GM12878 (cell line): ENCODE measurements at regions not wholly inside any gene's neighbourhood (a gene's known extent, or its start where the extent isn't known, plus 50 kb on each side); places are given as distances from the start of the nearest gene placed in this dataset.
"Not testable (repeated sequence)": the region's sequence is repeated elsewhere in the genome, so short reads cannot be mapped to it uniquely, and the experiment has no call there.

Experiments used
- ATAC-seq: fragments of 200-7000 bp; cut with Tn5 transposase; 3 replicates; pipeline ENCODE4 v1.9.1; 2020; ENCODE audit warnings: mild to moderate bottlenecking, moderate library complexity
- BruUV-seq: library from RNA; stranded (reverse); fragments of 400-500 nt; replicated peaks from 2 replicates; lab custom pipeline; 2021; lab: Mats Ljungman, UMichigan
- CTCF ChIA-PET: fragments of 300-600 bp; sonication (Branson Sonifier 250); formaldehyde crosslinking; extraction: SDS; loops from one replicate; lab custom pipeline; 2021; ENCODE audit warnings: inconsistent platforms; lab: Yijun Ruan, JAX
- POLR2A ChIA-PET: fragments of 350-600 bp; formaldehyde crosslinking; extraction: SDS; loops from one replicate; lab custom pipeline; 2021; ENCODE audit warnings: inconsistent platforms; lab: Charles Lee
- RAD21 ChIA-PET: fragments of 300-600 bp; sonication (Branson Sonifier 250); formaldehyde crosslinking; loops from one replicate; lab custom pipeline; 2023; ENCODE audit warnings: antibody characterized with exemption; ENCODE audit not compliant: unreplicated experiment; lab: Charles Lee
- SMC1A ChIA-PET: fragments of 300-600 bp; sonication (Branson Sonifier 250); formaldehyde crosslinking; loops from one replicate; lab custom pipeline; 2023; ENCODE audit not compliant: unreplicated experiment, uncharacterized antibody; lab: Charles Lee
- DNase-seq: peaks from one replicate; pipeline ENCODE4 v3.0.0-alpha.2; 2011; ENCODE audit warnings: low read depth, low spot score
- FAIRE-seq: peaks from 3 replicates; lab custom pipeline; 2011; peaks lifted over from hg19 to GRCh38; lab: Jason Lieb, UNC
- H2AFZ ChIP-seq: 2 replicates; pipeline ENCODE4 v1.6.0; 2011; ENCODE audit warnings: low read depth, low read length, control low read depth; ENCODE audit not compliant: control insufficient read depth
- H3K27ac ChIP-seq: 2 replicates; pipeline ENCODE4 v1.5.1; 2011; ENCODE audit warnings: control low read depth; ENCODE audit not compliant: control insufficient read depth, insufficient read depth
- H3K27me3 ChIP-seq, 2 experiments: replicated peaks in 1 of 2; 2 replicates each; pipeline versions ENCODE4 v1.6.0 to v1.6.1; 2011; ENCODE audit warnings: low read length in 1 of 2; ENCODE audit not compliant: control insufficient read depth in 2 of 2, insufficient read depth in 2 of 2
- H3K36me3 ChIP-seq, 2 experiments: 2 replicates each; pipeline ENCODE4 v1.5.1; 2011; ENCODE audit warnings: low read length in 1 of 2; ENCODE audit not compliant: control insufficient read depth in 2 of 2, insufficient read depth in 2 of 2
- H3K4me1 ChIP-seq: 2 replicates; pipeline ENCODE4 v1.6.1; 2011; ENCODE audit warnings: mild to moderate bottlenecking, low read length, moderate library complexity, mixed read lengths; ENCODE audit not compliant: control insufficient read depth, insufficient read depth
- H3K4me2 ChIP-seq: 2 replicates; pipeline ENCODE4 v1.6.0; 2011; ENCODE audit warnings: control low read depth; ENCODE audit not compliant: control insufficient read depth, insufficient read depth
- H3K4me3 ChIP-seq: fragments of 200-600 bp; sonication (generic); 2 replicates; pipeline ENCODE4 v1.5.1; 2016
- H3K79me2 ChIP-seq: 2 replicates; pipeline ENCODE4 v1.6.0; 2011; ENCODE audit warnings: low read length; ENCODE audit not compliant: control insufficient read depth, insufficient read depth
- H3K9ac ChIP-seq: 2 replicates; pipeline ENCODE4 v1.8.0; 2011; ENCODE audit warnings: low read length, control low read depth, mixed read lengths; ENCODE audit not compliant: control insufficient read depth, insufficient read depth
- H3K9me3 ChIP-seq: replicated peaks from 3 replicates; pipeline ENCODE4 v1.5.1; 2011; ENCODE audit warnings: mild to moderate bottlenecking, low read length; ENCODE audit not compliant: control insufficient read depth, insufficient read depth
- H4K20me1 ChIP-seq: 2 replicates; pipeline ENCODE4 v1.6.0; 2011; ENCODE audit not compliant: control insufficient read depth, insufficient read depth
- ATF7 ChIP-seq: fragments of 450-650 bp; IDR thresholded peaks from 2 replicates; pipeline ENCODE4 v1.6.1; 2016; ENCODE audit warnings: low read depth, mild to moderate bottlenecking
- CHD4 ChIP-seq: fragments of 200-600 bp; sonication (generic); IDR thresholded peaks from 2 replicates; pipeline ENCODE4 v1.6.1; 2016; ENCODE audit warnings: mild to moderate bottlenecking
- ESRRA ChIP-seq: IDR thresholded peaks from 2 replicates; pipeline ENCODE4 v1.6.1; 2012; ENCODE audit warnings: mild to moderate bottlenecking, low read length, improper control_type of control experiment
- FOXM1 ChIP-seq: IDR thresholded peaks from 2 replicates; pipeline ENCODE4 v1.6.1; 2012; ENCODE audit warnings: low read depth, mild to moderate bottlenecking, inconsistent platforms, low read length, moderate library complexity
- IKZF1 ChIP-seq: fragments of 450-650 bp; conservative IDR thresholded peaks from 2 replicates; pipeline ENCODE4 v1.6.1; 2017; ENCODE audit warnings: antibody characterized with exemption, mild to moderate bottlenecking
- KAT2A ChIP-seq: conservative IDR thresholded peaks from 2 replicates; pipeline ENCODE4 v1.6.1; 2011; ENCODE audit warnings: low read depth, low read length; ENCODE audit not compliant: control insufficient read depth
- MXI1 ChIP-seq: fragments of 150-350 bp; IDR thresholded peaks from 2 replicates; pipeline ENCODE4 v1.6.1; 2011; ENCODE audit warnings: low read depth, mild to moderate bottlenecking, inconsistent platforms, low read length, improper control_type of control experiment
- RCOR1 ChIP-seq: conservative IDR thresholded peaks from 2 replicates; pipeline ENCODE4 v1.6.1; 2012; ENCODE audit warnings: low read depth, low read length, improper control_type of control experiment
- RUNX3 ChIP-seq: IDR thresholded peaks from 2 replicates; pipeline ENCODE4 v1.6.1; 2012; ENCODE audit warnings: low read length, inconsistent platforms
- SREBF1 ChIP-seq: IDR thresholded peaks from 2 replicates; pipeline ENCODE4 v1.6.1; 2012; ENCODE audit warnings: mild to moderate bottlenecking, low read length
- ZNF592 ChIP-seq: fragments of 450-650 bp; IDR thresholded peaks from 2 replicates; pipeline ENCODE4 v1.6.1; 2017; ENCODE audit warnings: mild to moderate bottlenecking, moderate library complexity
- ZNF622 ChIP-seq: fragments of 450-650 bp; IDR thresholded peaks from 2 replicates; pipeline ENCODE4 v1.6.1; 2017; ENCODE audit warnings: mild to moderate bottlenecking, inconsistent platforms
- WGBS: methylation state at CpG from one replicate; pipeline ENCODE4 v1.1.6; 2016; ENCODE audit warnings: low lambda C conversion rate; ENCODE audit not compliant: insufficient replicate concordance, insufficient coverage; ENCODE audit errors: missing lambda C conversion rate; 5-methylcytosine and 5-hydroxymethylcytosine counted together
- in situ Hi-C: fragments of 300-500 bp; cut with MboI; formaldehyde crosslinking; loops from 9 replicates; pipeline ENCODE4 v1.14.3; 2018; ENCODE audit warnings: mixed read lengths
- intact Hi-C: fragments of 100-400 bp; cut with micrococcal nuclease; formaldehyde crosslinking; loops from one replicate; pipeline ENCODE4 v1.14.2; 2022; ENCODE audit not compliant: unreplicated experiment
- TF ChIP-seq, protein P1 (sequence below): fragments of 450-650 bp; IDR thresholded peaks from 2 replicates; pipeline ENCODE4 v1.6.1; 2017; ENCODE audit warnings: mild to moderate bottlenecking

DNA sequence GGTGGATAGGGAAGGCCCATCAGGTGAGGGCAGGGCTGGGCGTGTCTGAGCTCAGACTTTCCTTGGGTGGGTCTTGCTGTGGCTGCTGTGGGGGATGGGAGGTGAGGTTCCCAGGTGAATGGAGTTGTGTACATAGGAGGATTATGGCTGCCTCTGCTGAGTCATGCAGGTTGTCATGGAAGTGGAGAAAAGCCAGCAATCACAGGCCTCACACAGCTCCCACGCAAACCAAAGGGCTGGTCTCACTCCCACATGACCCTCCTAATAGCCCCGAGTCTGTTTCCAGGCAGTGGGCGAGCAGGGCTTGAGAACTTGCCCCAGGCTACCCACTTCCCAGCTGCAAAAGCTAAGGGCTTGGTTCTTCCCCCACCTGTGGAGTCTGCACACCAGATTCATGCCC is 149.5 kb downstream of the IPO8 start:
- in situ Hi-C loops (no loop called here), intact Hi-C loops (no loop called here)
- H3K4me1 ChIP-seq: no peaks in the 10 kb centered on the region
- no peaks in the 10 kb centered on the region for H4K20me1 ChIP-seq
- H3K27ac ChIP-seq: no peak overlapping the region
- ChIA-PET CTCF (interaction anchor here (1.1 kb wide), 1 partner anchor 11 kb away, joined by 3 read pairs; no protein-coding TSS in a partner anchor), SMC1A (no interaction called here), RAD21 (no interaction called here), POLR2A (no interaction called here)
- no peak overlapping the region for H2AFZ ChIP-seq
- BruUV-seq: no TSS peak
- no peak overlapping the region for H3K4me2 ChIP-seq
- H3K9me3 ChIP-seq: no peaks in the 10 kb centered on the region
- no peak for ATAC-seq
- no peak overlapping the region for H3K4me3 ChIP-seq
- TF ChIP-seq IKZF1 (no peak), MXI1 (no peak), KAT2A (no peak), ESRRA (no peak), RUNX3 (no peak), FOXM1 (no peak), ZNF622 (no peak), RCOR1 (no peak), SREBF1 (no peak), ZNF592 (no peak), ATF7 (no peak), CHD4 (no peak)
- TF ChIP-seq, protein P1, sequence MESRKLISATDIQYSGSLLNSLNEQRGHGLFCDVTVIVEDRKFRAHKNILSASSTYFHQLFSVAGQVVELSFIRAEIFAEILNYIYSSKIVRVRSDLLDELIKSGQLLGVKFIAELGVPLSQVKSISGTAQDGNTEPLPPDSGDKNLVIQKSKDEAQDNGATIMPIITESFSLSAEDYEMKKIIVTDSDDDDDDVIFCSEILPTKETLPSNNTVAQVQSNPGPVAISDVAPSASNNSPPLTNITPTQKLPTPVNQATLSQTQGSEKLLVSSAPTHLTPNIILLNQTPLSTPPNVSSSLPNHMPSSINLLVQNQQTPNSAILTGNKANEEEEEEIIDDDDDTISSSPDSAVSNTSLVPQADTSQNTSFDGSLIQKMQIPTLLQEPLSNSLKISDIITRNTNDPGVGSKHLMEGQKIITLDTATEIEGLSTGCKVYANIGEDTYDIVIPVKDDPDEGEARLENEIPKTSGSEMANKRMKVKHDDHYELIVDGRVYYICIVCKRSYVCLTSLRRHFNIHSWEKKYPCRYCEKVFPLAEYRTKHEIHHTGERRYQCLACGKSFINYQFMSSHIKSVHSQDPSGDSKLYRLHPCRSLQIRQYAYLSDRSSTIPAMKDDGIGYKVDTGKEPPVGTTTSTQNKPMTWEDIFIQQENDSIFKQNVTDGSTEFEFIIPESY: no peak
- no peak overlapping the region for H3K9ac ChIP-seq
- no peak for FAIRE-seq
- DNase-seq: no peak
- no peaks in the 10 kb centered on the region for H3K79me2 ChIP-seq
- 17% methylated on average over 4 of the region's 4 CpGs for WGBS
- no peaks in the 10 kb centered on the region for H3K36me3 ChIP-seq
- no peaks in the 10 kb centered on the region for H3K27me3 ChIP-seq

DNA sequence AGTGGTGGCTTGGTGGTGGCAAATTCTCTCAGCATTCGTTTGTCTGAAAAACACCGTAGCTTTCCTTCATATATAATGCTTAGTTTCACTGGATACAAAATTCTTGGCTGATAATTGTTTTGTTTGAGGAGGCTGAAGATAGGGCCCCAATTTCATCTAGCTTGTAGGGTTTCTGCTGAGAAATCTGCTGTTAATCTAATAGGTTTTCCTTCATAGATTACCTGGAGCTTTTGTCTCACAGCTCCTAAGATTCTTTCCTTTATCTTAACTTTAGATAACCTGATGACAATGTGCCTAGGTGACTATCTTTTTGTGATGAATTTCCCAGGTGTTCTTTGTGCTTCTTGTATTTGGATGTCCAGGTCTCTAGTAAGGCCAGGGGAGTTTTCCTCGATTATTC is 151.0 kb downstream of the IPO8 start:
- H3K27ac ChIP-seq, H2AFZ ChIP-seq, DNase-seq, intact Hi-C loops, H3K79me2 ChIP-seq, H3K4me2 ChIP-seq, FAIRE-seq, H3K36me3 ChIP-seq, H4K20me1 ChIP-seq, BruUV-seq, H3K9me3 ChIP-seq, H3K9ac ChIP-seq, H3K27me3 ChIP-seq, CTCF ChIA-PET, in situ Hi-C loops, RAD21 ChIA-PET, POLR2A ChIA-PET, ATAC-seq, SMC1A ChIA-PET, H3K4me1 ChIP-seq, H3K4me3 ChIP-seq: not testable (repeated sequence)
- 65% methylated on average over 3 of the region's 3 CpGs for WGBS
